RWPE2 (cell line): ENCODE measurements at regions not wholly inside any gene's neighbourhood (a gene's known extent, or its start where the extent isn't known, plus 50 kb on each side); places are given as distances from the start of the nearest gene placed in this dataset.

ENCODE experiments used
- ATAC-seq: fragments of 200-7000 bp; cut with Tn5 transposase; 3 replicates; pipeline ENCODE4 v1.9.1; 2021; ENCODE audit warnings: low read depth
- DNase-seq: peaks from one replicate; pipeline ENCODE4 v3.0.0-alpha.2; 2020; ENCODE audit warnings: low spot score
- H3K27ac ChIP-seq: fragments of 450-650 bp; 2 replicates; pipeline ENCODE4 v1.5.1; 2017; ENCODE audit warnings: mild to moderate bottlenecking; ENCODE audit not compliant: poor library complexity, severe bottlenecking
- H3K27me3 ChIP-seq: fragments of 250-450 bp; sonication (Bioruptor Pico); 2 replicates; pipeline ENCODE4 v1.5.1; 2021; ENCODE audit warnings: mild to moderate bottlenecking, moderate library complexity; ENCODE audit not compliant: insufficient read depth, poor library complexity, severe bottlenecking
- H3K36me3 ChIP-seq: fragments of 250-450 bp; sonication (Bioruptor Pico); 2 replicates; pipeline ENCODE4 v1.5.1; 2020; ENCODE audit warnings: low read depth, mild to moderate bottlenecking, moderate library complexity
- H3K4me1 ChIP-seq: fragments of 250-450 bp; sonication (Bioruptor Pico); 2 replicates; pipeline ENCODE4 v1.5.1; 2021; ENCODE audit warnings: mild to moderate bottlenecking, moderate library complexity; ENCODE audit not compliant: insufficient read depth, poor library complexity, severe bottlenecking
- H3K4me3 ChIP-seq: fragments of 250-450 bp; sonication (Bioruptor Pico); 2 replicates; pipeline ENCODE4 v1.5.1; 2021; ENCODE audit warnings: mild to moderate bottlenecking, moderate library complexity; ENCODE audit not compliant: severe bottlenecking
- H3K9me3 ChIP-seq: fragments of 250-450 bp; sonication (Bioruptor Pico); 2 replicates; pipeline ENCODE4 v1.5.1; 2021; ENCODE audit warnings: mild to moderate bottlenecking, moderate library complexity; ENCODE audit not compliant: severe bottlenecking
- TF ChIP-seq, protein P1 (sequence below): fragments of 450-650 bp; IDR thresholded peaks from one replicate; pipeline ENCODE4 v1.5.1; 2017; ENCODE audit warnings: mild to moderate bottlenecking, moderate library complexity; ENCODE audit not compliant: poor library complexity, severe bottlenecking

DNA sequence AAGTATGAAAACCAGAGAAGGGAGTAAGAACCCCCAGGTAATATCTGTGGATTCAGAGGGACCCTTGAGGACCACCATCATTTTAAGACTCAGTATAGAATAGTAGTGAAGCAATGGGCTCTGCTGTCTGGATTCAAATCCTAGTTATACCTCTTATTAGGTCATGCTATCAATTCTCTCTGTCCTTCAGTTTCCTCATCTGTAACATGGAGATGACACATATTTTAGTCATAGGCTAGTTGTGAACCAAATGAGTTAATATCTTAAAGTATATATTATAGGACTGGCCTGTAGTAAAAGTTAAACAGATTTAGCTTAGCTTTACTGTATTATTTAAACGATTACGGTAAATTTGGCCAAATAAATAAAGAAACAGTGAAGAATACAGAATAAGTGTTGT, 177.3 kb upstream of the GOLIM4 start:
- H3K27me3 ChIP-seq: no peaks in the 10 kb centered on the region
- no peak overlapping the region for H3K4me3 ChIP-seq
- H3K27ac ChIP-seq: no peak overlapping the region
- DNase-seq: no peak
- ATAC-seq: no peak
- H3K9me3 ChIP-seq: no peaks in the 10 kb centered on the region
- no peaks in the 10 kb centered on the region for H3K36me3 ChIP-seq
- no peaks in the 10 kb centered on the region for H3K4me1 ChIP-seq
- TF ChIP-seq, protein P1, sequence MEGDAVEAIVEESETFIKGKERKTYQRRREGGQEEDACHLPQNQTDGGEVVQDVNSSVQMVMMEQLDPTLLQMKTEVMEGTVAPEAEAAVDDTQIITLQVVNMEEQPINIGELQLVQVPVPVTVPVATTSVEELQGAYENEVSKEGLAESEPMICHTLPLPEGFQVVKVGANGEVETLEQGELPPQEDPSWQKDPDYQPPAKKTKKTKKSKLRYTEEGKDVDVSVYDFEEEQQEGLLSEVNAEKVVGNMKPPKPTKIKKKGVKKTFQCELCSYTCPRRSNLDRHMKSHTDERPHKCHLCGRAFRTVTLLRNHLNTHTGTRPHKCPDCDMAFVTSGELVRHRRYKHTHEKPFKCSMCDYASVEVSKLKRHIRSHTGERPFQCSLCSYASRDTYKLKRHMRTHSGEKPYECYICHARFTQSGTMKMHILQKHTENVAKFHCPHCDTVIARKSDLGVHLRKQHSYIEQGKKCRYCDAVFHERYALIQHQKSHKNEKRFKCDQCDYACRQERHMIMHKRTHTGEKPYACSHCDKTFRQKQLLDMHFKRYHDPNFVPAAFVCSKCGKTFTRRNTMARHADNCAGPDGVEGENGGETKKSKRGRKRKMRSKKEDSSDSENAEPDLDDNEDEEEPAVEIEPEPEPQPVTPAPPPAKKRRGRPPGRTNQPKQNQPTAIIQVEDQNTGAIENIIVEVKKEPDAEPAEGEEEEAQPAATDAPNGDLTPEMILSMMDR: no peak

DNA sequence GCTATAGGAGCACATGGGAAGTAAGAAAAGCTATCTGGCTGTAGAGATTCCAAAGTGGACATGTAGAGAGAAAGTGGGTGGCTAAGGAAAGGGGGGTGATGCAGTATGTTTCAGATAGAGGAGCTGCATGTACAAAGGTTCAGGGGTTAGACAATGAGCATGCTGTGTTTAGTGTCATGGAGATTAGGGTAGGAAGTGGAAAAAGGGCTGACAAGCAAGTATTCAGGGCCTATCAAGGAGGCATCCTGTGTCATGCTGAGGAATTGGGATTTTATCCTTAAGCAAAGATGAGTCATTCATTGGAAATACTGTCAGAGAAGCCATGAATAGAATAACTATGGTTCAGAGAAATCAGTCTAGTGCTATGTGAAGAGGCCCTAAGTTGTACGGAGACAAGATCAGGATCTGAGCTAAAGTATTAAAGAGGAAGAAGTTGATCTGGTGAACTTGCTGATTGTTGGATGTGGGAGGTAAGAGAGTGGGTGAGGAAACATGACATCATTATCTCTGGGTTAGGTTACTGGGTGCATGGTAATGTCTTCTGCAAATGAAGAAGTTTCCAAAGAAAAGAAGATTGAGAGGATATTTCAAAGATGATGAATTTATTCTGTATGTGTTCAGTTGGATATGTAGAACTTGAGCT, 176.7 kb upstream of the GOLIM4 start:
- Histone ChIP-seq H3K36me3 (no peaks in the 10 kb centered on the region), H3K9me3 (no peaks in the 10 kb centered on the region), H3K4me1 (no peaks in the 10 kb centered on the region), H3K27ac (no peak overlapping the region), H3K27me3 (no peaks in the 10 kb centered on the region), H3K4me3 (no peak overlapping the region)
- TF ChIP-seq, protein P1: no peak
- DNase-seq (no peak), ATAC-seq (no peak)

DNA sequence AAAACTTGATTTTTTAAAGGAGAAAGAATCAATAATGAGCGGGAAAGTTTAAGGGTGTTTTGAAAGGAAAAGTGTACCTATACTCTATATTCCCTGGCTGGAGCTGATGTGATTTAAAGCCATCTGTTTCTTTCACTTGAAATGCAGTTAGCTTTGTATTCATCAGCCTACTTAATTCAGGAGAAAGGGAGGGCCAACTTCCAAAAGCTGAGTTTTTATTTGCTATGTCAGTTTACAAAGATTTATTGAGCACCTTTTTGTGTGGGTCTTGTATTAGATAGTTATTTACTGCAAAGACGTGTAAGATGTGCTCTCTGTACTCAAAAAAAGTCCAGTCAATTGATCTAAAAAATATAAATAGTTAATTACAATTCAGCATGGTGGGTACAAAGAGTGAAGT, 176.2 kb upstream of the GOLIM4 start:
- Histone ChIP-seq H3K27me3 (no peaks in the 10 kb centered on the region), H3K9me3 (no peaks in the 10 kb centered on the region), H3K36me3 (no peaks in the 10 kb centered on the region), H3K4me1 (no peaks in the 10 kb centered on the region), H3K27ac (no peak overlapping the region), H3K4me3 (no peak overlapping the region)
- TF ChIP-seq, protein P1: no peak
- DNase-seq (no peak), ATAC-seq (no peak)

DNA sequence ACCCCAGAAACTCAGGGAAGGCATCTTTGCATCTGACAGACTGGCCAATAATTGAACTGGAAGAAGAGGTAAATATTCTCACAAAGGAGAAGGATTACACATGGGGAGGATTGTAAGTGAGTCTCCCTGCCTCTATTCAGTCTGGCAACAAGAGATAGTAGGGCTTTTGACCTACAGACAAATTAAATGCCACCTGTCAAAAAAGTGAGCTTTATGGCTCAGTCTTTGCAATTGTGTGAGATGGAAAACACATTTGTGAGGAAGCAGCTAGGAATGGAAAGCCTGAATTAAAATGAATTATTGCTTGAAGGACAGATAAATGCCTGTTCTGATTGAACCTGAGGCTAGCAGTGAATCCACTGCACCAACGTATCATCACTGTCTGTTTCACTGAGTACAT, 173.3 kb upstream of the GOLIM4 start:
- TF ChIP-seq, protein P1: no peak
- Histone ChIP-seq H3K27me3 (no peaks in the 10 kb centered on the region), H3K9me3 (no peaks in the 10 kb centered on the region), H3K4me1 (no peaks in the 10 kb centered on the region), H3K4me3 (no peak overlapping the region), H3K36me3 (no peaks in the 10 kb centered on the region), H3K27ac (no peak overlapping the region)
- ATAC-seq: no peak
- DNase-seq: no peak

DNA sequence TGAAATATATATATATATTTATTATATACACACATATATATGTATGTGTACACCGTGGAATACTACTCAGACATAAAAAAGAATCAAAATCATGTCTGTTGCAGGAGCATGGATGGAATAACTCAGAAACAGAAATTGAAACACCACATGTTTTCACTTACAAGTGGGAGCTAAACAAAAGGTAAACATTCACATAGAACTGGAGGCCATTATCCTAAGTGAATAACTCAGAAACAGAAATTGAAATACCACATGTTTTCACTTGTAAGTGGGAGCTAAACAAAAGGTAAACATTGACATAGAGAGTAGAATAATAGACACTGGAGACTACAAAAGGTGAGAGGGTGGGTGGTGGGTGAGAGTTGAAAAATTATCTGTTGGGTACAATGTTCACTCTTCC, 171.5 kb upstream of the GOLIM4 start:
- Histone ChIP-seq H3K4me1 (no peaks in the 10 kb centered on the region), H3K27me3 (no peaks in the 10 kb centered on the region), H3K9me3 (no peaks in the 10 kb centered on the region), H3K27ac (no peak overlapping the region), H3K36me3 (no peaks in the 10 kb centered on the region), H3K4me3 (no peak overlapping the region)
- TF ChIP-seq, protein P1: no peak
- DNase-seq: no peak
- ATAC-seq: no peak
